ENCODE measurements at regions not wholly inside any gene's neighbourhood (a gene's known extent, or its start where the extent isn't known, plus 50 kb on each side); places are given as distances from the start of the nearest gene placed in this dataset.
"Not testable (repeated sequence)": the region's sequence is repeated elsewhere in the genome, so short reads cannot be mapped to it uniquely, and the experiment has no call there.

DNA sequence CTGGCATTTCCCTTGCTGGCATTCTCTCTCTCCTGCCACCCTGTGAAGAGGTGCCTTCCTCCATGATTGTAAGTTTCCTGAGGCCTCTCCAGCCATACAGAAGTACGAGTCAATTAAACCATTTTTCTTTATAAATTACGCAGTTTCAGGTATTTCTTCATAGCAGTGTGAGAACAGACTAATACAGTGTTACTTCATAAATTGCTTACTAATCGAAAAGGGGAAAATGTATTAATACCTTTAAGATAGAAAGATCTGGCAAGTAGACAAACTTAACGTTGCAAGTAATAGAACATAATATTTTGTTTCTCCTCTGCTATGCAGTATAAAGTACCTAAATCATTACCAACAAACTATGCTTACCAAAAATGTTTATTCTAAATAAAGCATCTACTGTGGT, 178.3 kb upstream of the LAMA2 start:
- Mint-ChIP-seq H3K36me3 (no peaks in the 10 kb centered on the region), H3K27ac (no peak overlapping the region), H3K9me3 (no peaks in the 10 kb centered on the region), H3K27me3 (peaks cover 0 to 2% of the 10 kb centered on the region in 2 donors), H3K4me1 (no peaks in the 10 kb centered on the region), H3K4me3 (no peak overlapping the region)
- no peak for DNase-seq
- intact Hi-C loops (cut with micrococcal nuclease), result no loop called here
- no peaks in the 10 kb centered on the region for H3K27me3 ChIP-seq (ENCODE audit: insufficient read depth, low read length)
- no peak overlapping the region for H3K4me3 ChIP-seq (ENCODE audit: low read length in 2 of 2)
- H3K36me3 ChIP-seq (ENCODE audit: insufficient read depth, low read length), result no peaks in the 10 kb centered on the region
- H3K27ac ChIP-seq (ENCODE audit: low read depth, low read length), result no peak overlapping the region
- H3K9me3 ChIP-seq (ENCODE audit: control insufficient read depth in 1 of 2, low read length in 2 of 2), result no peaks in the 10 kb centered on the region
- H3K4me1 ChIP-seq (ENCODE audit: insufficient read depth, low read length), result no peaks in the 10 kb centered on the region
- CTCF ChIA-PET (ENCODE audit: partially characterized antibody), result no interaction called here
- POLR2A ChIA-PET (ENCODE audit: partially characterized antibody), result no interaction called here

DNA sequence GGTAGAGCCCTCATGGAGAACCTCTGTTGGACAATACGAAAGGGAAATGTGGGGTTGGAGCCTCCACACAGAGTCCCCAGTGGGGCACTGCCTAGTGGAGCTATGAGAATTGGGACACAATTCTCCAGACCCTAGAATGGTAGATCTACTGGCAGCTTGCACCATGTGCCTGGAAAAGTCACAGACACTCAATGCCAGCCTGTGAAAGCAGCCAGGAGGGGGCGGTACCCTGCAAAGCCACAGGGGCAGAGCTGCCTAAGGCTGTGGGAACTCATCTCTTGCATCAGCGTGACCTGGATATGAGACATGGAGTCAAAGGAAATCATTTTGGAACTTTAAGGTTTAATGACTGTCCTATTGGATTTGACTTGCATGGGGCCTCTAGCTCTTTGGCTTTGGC, 179.1 kb upstream of the LAMA2 start:
- H3K27me3 Mint-ChIP-seq; intact Hi-C loops (cut with micrococcal nuclease); H3K9me3 ChIP-seq (ENCODE audit: control insufficient read depth in 1 of 2, low read length in 2 of 2); H3K27ac ChIP-seq (ENCODE audit: low read depth, low read length); H3K27me3 ChIP-seq (ENCODE audit: insufficient read depth, low read length); H3K4me1 Mint-ChIP-seq; POLR2A ChIA-PET (ENCODE audit: partially characterized antibody); H3K4me3 ChIP-seq (ENCODE audit: low read length in 2 of 2); CTCF ChIA-PET (ENCODE audit: partially characterized antibody); H3K9me3 Mint-ChIP-seq; H3K4me3 Mint-ChIP-seq; H3K36me3 ChIP-seq (ENCODE audit: insufficient read depth, low read length); DNase-seq; H3K36me3 Mint-ChIP-seq; H3K27ac Mint-ChIP-seq; H3K4me1 ChIP-seq (ENCODE audit: insufficient read depth, low read length): not testable (repeated sequence)

DNA sequence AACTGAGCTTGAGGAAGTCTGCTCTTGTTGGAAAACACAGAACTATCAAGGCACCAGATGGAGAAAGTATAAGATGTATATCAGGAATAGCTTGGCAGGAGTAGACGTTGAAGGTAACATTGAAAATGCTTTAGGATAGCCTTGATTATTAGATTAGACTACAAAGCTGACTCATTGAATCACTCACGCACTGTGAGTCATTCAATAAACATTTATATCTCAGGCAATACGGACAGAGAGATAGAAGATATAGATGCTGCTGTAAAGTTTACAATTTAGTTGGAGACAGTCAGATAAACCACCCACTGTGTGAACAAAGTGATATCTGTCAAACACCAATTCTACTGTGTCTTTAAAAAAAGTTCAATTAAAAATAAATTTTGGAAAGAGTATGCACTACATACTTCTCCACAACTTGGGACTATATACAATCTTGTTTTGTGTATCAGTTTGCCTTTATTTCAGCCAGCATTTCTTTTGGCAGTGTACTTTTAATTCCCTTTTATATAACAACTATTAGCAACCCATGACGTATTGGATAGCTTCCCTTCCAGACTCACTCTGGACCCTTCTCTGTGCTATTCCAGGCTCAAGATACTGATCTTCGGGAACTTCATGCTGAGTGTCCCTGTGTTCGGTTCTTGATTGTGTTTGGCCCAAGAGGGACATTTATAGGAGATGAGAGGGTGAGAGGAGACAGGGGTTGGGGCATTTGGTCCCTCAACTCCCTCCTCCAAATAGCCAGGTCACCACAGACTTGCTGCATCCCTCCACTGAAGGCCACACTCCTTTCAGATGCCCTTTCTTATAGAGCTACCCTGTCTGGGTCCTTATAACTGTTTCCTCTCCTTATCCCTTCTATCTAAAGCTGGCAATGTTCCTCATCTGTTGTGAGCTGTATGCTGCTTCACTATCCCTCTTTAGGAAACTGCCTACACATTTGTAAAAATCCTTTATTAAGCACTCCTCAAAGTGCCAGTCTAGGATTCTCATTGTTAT, 176.6 kb upstream of the PTPRK start:
- no peaks in the 10 kb centered on the region for H3K36me3 ChIP-seq (ENCODE audit: insufficient read depth, low read length)
- ChIA-PET POLR2A (ENCODE audit: partially characterized antibody) (no interaction called here), CTCF (ENCODE audit: partially characterized antibody) (no interaction called here)
- Mint-ChIP-seq H3K27ac (no peak overlapping the region), H3K9me3 (no peaks in the 10 kb centered on the region), H3K4me1 (peaks cover 0 to 2% (median 0%) of the 10 kb centered on the region in 4 donors), H3K4me3 (no peak overlapping the region), H3K36me3 (no peaks in the 10 kb centered on the region), H3K27me3 (peaks cover 0 to 2% of the 10 kb centered on the region in 2 donors)
- no peak overlapping the region for H3K4me3 ChIP-seq (ENCODE audit: low read length in 2 of 2)
- intact Hi-C loops (cut with micrococcal nuclease), result no loop called here
- no peak for DNase-seq
- H3K4me1 ChIP-seq (ENCODE audit: insufficient read depth, low read length), result no peaks in the 10 kb centered on the region
- H3K27ac ChIP-seq (ENCODE audit: low read depth, low read length), result no peak overlapping the region
- no peaks in the 10 kb centered on the region for H3K27me3 ChIP-seq (ENCODE audit: insufficient read depth, low read length)
- no peaks in the 10 kb centered on the region for H3K9me3 ChIP-seq (ENCODE audit: control insufficient read depth in 1 of 2, low read length in 2 of 2)

DNA sequence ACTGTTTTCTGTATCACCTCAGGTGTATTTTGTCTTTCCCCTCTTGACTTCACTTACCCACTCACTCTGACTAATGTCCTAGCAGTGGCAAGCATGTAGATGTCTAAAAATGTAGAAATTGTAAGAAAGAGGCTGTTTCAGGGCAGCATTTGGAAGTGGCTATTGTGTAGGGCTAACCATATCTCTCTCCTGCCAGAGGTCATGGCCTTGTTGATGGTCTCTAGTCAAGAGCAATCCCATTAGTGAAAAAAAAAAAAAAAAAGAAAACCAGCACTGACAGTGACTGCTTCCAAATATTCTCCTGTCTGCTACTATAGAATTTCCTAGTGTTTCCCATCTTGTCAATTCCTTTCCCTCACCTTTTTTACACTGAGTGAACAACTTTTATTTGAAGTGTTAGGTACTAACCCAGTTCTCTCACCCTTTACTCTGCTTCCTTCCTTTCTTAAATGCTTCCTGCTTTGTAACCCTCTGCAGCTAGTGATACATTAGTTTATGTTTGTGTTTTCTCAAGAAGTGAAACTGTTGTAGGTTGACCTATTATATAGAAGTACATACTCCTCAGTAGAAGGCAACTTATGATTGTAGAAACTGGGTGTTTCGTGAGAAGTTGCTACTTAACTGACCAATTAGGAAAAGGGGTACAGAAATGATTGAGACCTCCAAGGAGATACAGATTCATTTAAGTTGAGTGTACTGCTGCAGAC, 174.1 kb upstream of the PTPRK start:
- ChIA-PET CTCF (ENCODE audit: partially characterized antibody) (no interaction called here), POLR2A (ENCODE audit: partially characterized antibody) (no interaction called here)
- Mint-ChIP-seq H3K27ac (no peak overlapping the region), H3K36me3 (no peaks in the 10 kb centered on the region), H3K9me3 (no peaks in the 10 kb centered on the region), H3K4me1 (peaks cover 0 to 2% (median 0%) of the 10 kb centered on the region in 4 donors), H3K27me3 (peaks cover 5 to 7% of the 10 kb centered on the region in 2 donors), H3K4me3 (no peak overlapping the region)
- no peaks in the 10 kb centered on the region for H3K9me3 ChIP-seq (ENCODE audit: control insufficient read depth in 1 of 2, low read length in 2 of 2)
- DNase-seq, result no peak
- no peak overlapping the region for H3K27ac ChIP-seq (ENCODE audit: low read depth, low read length)
- no peaks in the 10 kb centered on the region for H3K4me1 ChIP-seq (ENCODE audit: insufficient read depth, low read length)
- no peaks in the 10 kb centered on the region for H3K27me3 ChIP-seq (ENCODE audit: insufficient read depth, low read length)
- H3K4me3 ChIP-seq (ENCODE audit: low read length in 2 of 2), result no peak overlapping the region
- intact Hi-C loops (cut with micrococcal nuclease), result no loop called here
- no peaks in the 10 kb centered on the region for H3K36me3 ChIP-seq (ENCODE audit: insufficient read depth, low read length)

DNA sequence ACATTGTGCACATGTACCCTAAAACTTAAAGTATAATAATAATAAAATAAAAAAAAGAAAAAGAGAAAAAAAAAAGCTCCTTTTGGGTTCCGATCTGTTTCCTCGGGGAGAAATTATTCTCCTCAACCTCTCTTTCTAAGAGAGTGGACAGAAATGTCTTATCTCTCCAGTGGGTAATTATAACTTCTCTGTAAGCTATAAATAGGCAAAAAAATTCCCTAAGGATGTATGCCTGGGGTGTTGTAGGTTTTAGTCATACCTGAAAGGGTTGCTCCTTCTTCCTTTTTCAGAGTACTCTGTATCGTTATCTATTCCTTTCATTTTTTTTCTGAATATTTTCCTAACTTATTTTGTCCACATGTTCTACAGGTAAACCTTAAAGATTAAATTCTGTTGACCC, 169.7 kb upstream of the PTPRK start:
- Histone ChIP-seq H3K27me3 (ENCODE audit: insufficient read depth, low read length) (no peaks in the 10 kb centered on the region), H3K27ac (ENCODE audit: low read depth, low read length) (no peak overlapping the region), H3K4me1 (ENCODE audit: insufficient read depth, low read length) (no peaks in the 10 kb centered on the region), H3K36me3 (ENCODE audit: insufficient read depth, low read length) (no peaks in the 10 kb centered on the region), H3K4me3 (ENCODE audit: low read length in 2 of 2) (no peak overlapping the region), H3K9me3 (ENCODE audit: control insufficient read depth in 1 of 2, low read length in 2 of 2) (no peaks in the 10 kb centered on the region)
- no peak overlapping the region for H3K27ac Mint-ChIP-seq
- DNase-seq, result no peak
- POLR2A ChIA-PET (ENCODE audit: partially characterized antibody), result no interaction called here
- no peak overlapping the region for H3K4me3 Mint-ChIP-seq
- peaks cover 0 to 2% (median 0%) of the 10 kb centered on the region in 4 donors for H3K4me1 Mint-ChIP-seq
- H3K36me3 Mint-ChIP-seq, result no peaks in the 10 kb centered on the region
- H3K9me3 Mint-ChIP-seq, result no peaks in the 10 kb centered on the region
- H3K27me3 Mint-ChIP-seq, result peaks cover 11 to 12% of the 10 kb centered on the region in 2 donors
- CTCF ChIA-PET (ENCODE audit: partially characterized antibody), result interaction anchor here (1.4 kb wide), 1 partner anchor 17 kb away, joined by 3 read pairs; no protein-coding TSS in a partner anchor
- intact Hi-C loops (cut with micrococcal nuclease), result no loop called here

DNA sequence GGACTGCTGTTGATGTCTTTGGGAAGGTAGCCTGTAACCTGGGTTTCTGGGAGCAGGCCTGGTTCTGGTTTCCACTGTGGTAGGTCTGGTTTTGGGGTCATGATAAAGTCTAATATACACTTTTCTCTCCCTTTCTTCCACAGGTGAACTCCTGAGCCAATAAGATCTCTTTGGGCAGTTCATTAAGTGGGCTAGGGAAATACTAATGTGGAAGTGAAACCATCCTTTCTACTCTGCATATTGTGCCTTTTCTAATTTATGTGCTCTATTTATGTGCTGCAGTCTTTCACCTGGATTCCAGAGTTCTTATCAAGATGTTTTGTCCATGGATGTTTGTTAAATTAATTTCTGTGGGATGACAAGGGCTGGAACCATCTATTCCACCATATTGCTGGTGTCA, 165.7 kb upstream of the PTPRK start:
- Mint-ChIP-seq H3K36me3 (no peaks in the 10 kb centered on the region), H3K9me3 (no peaks in the 10 kb centered on the region), H3K27ac (no peak overlapping the region), H3K4me3 (no peak overlapping the region), H3K27me3 (peaks cover 13 to 15% of the 10 kb centered on the region in 2 donors), H3K4me1 (no peaks in the 10 kb centered on the region)
- no peaks in the 10 kb centered on the region for H3K4me1 ChIP-seq (ENCODE audit: insufficient read depth, low read length)
- intact Hi-C loops (cut with micrococcal nuclease), result no loop called here
- no peaks in the 10 kb centered on the region for H3K27me3 ChIP-seq (ENCODE audit: insufficient read depth, low read length)
- POLR2A ChIA-PET (ENCODE audit: partially characterized antibody), result no interaction called here
- H3K36me3 ChIP-seq (ENCODE audit: insufficient read depth, low read length), result no peaks in the 10 kb centered on the region
- no peak for DNase-seq
- H3K9me3 ChIP-seq (ENCODE audit: control insufficient read depth in 1 of 2, low read length in 2 of 2), result no peaks in the 10 kb centered on the region
- H3K4me3 ChIP-seq (ENCODE audit: low read length in 2 of 2), result no peak overlapping the region
- H3K27ac ChIP-seq (ENCODE audit: low read depth, low read length), result no peak overlapping the region
- CTCF ChIA-PET (ENCODE audit: partially characterized antibody), result no interaction called here

DNA sequence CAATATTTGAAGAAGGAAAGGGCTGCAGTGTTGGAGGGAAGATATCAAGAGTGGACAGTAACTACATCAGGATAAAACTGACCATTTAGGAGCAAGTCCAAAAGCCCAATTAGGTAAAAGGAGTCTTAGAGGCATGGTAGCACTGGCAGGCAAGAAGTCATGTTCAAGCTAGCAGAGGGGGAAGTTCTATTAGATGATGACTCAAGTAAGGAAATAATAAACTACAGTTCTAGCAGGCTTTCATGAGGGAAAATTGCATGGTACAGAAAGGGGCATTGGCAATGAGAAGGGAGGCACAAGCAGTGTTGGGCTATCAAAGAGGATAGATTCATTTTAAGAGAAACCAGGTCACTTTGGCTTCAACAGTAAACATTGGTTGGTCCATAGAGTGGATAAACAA, 156.1 kb upstream of the PTPRK start:
- Mint-ChIP-seq H3K9me3 (peaks cover 0 to 7% (median 0%) of the 10 kb centered on the region in 8 donors), H3K27ac (no peak overlapping the region), H3K27me3 (peaks cover 0 to 2% of the 10 kb centered on the region in 2 donors), H3K36me3 (no peaks in the 10 kb centered on the region), H3K4me1 (no peaks in the 10 kb centered on the region), H3K4me3 (no peak overlapping the region)
- POLR2A ChIA-PET (ENCODE audit: partially characterized antibody), result no interaction called here
- Histone ChIP-seq H3K36me3 (ENCODE audit: insufficient read depth, low read length) (no peaks in the 10 kb centered on the region), H3K4me3 (ENCODE audit: low read length in 2 of 2) (no peak overlapping the region), H3K9me3 (ENCODE audit: control insufficient read depth in 1 of 2, low read length in 2 of 2) (no peaks in the 10 kb centered on the region), H3K27ac (ENCODE audit: low read depth, low read length) (no peak overlapping the region), H3K27me3 (ENCODE audit: insufficient read depth, low read length) (no peaks in the 10 kb centered on the region), H3K4me1 (ENCODE audit: insufficient read depth, low read length) (no peaks in the 10 kb centered on the region)
- intact Hi-C loops (cut with micrococcal nuclease), result no loop called here
- CTCF ChIA-PET (ENCODE audit: partially characterized antibody), result no interaction called here
- no peak for DNase-seq
